Naive thymus-derived CD4-positive, alpha-beta T cell (primary cell): ENCODE measurements at regions not wholly inside any gene's neighbourhood (a gene's known extent, or its start where the extent isn't known, plus 50 kb on each side); places are given as distances from the start of the nearest gene placed in this dataset.

ENCODE experiments used
- ATAC-seq: fragments of 150-1000 bp; cut with Tn5 transposase; 2 replicates; pipeline ENCODE4 v1.10.0; 2021; ENCODE audit warnings: mild to moderate bottlenecking, moderate library complexity
- CTCF ChIA-PET: fragments of 350-600 bp; sonication (Branson Sonifier 250); formaldehyde crosslinking; loops from one replicate; lab custom pipeline; 2021; ENCODE audit warnings: antibody characterized with exemption; lab: Charles Lee
- POLR2A ChIA-PET: fragments of 350-600 bp; sonication (Branson Sonifier 250); formaldehyde crosslinking; loops from one replicate; lab custom pipeline; 2021; ENCODE audit warnings: antibody characterized with exemption, inconsistent platforms; lab: Charles Lee
- DNase-seq, 9 donors: peaks; one replicate each; pipeline versions ENCODE4 v3.0.0 to v3.0.0-alpha.2; 2020 to 2022; ENCODE audit warnings: mixed read lengths in 1 of 9
- H3K27ac ChIP-seq: one replicate; pipeline ENCODE4 v1.7.0; 2013; ENCODE audit warnings: mild to moderate bottlenecking, low read depth, low read length, moderate library complexity
- H3K27me3 ChIP-seq, 2 donors: one replicate each; pipeline ENCODE4 v1.7.0; 2013; ENCODE audit warnings: low read length in 2 of 2, mild to moderate bottlenecking in 2 of 2, moderate library complexity in 2 of 2; ENCODE audit not compliant: control insufficient read depth in 2 of 2, insufficient read depth in 2 of 2
- H3K36me3 ChIP-seq, 3 experiments: 1 replicate in 2 of 3; 2 replicates in 1 of 3; pipeline ENCODE4 v1.7.0; 2013; ENCODE audit warnings: low read length in 3 of 3, mild to moderate bottlenecking in 3 of 3, moderate library complexity in 1 of 3; ENCODE audit not compliant: insufficient read depth in 3 of 3, control insufficient read depth in 2 of 3
- H3K4me1 ChIP-seq, 2 donors: one replicate each; pipeline ENCODE4 v1.7.0; 2013; ENCODE audit warnings: low read length in 2 of 2, mild to moderate bottlenecking in 2 of 2, moderate library complexity in 1 of 2; ENCODE audit not compliant: control insufficient read depth in 2 of 2, insufficient read depth in 2 of 2
- H3K4me3 ChIP-seq: 2 replicates; pipeline ENCODE4 v1.7.0; 2013; ENCODE audit warnings: mild to moderate bottlenecking, low read length
- H3K9me3 ChIP-seq, 3 experiments: 1 replicate in 2 of 3; 2 replicates in 1 of 3; pipeline ENCODE4 v1.7.0; 2013; ENCODE audit warnings: low read length in 3 of 3; ENCODE audit not compliant: control insufficient read depth in 2 of 3
- H3K27ac Mint-ChIP-seq, 9 donors: one replicate each; pipeline ENCODE4 v1.8.0; 2020 to 2022; ENCODE audit warnings: mixed read lengths in 9 of 9, mild to moderate bottlenecking in 8 of 9, moderate library complexity in 5 of 9, inconsistent platforms in 2 of 9
- H3K27me3 Mint-ChIP-seq, 5 donors: one replicate each; pipeline ENCODE4 v1.8.0; 2021 to 2022; ENCODE audit warnings: mixed read lengths in 5 of 5, mild to moderate bottlenecking in 1 of 5
- H3K36me3 Mint-ChIP-seq, 5 donors: one replicate each; pipeline ENCODE4 v1.8.0; 2020 to 2022; ENCODE audit warnings: mixed read lengths in 5 of 5, mild to moderate bottlenecking in 3 of 5, inconsistent platforms in 1 of 5
- H3K4me1 Mint-ChIP-seq, 7 donors: one replicate each; pipeline ENCODE4 v1.8.0; 2020 to 2022; ENCODE audit warnings: mixed read lengths in 7 of 7, mild to moderate bottlenecking in 3 of 7, inconsistent platforms in 1 of 7
- H3K4me3 Mint-ChIP-seq, 10 donors: one replicate each; pipeline ENCODE4 v1.8.0; 2020 to 2022; ENCODE audit warnings: mild to moderate bottlenecking in 10 of 10, mixed read lengths in 10 of 10, moderate library complexity in 6 of 10, inconsistent platforms in 2 of 10
- H3K9me3 Mint-ChIP-seq, 11 donors: one replicate each; pipeline ENCODE4 v1.8.0; 2020 to 2022; ENCODE audit warnings: mixed read lengths in 11 of 11, mild to moderate bottlenecking in 4 of 11, inconsistent platforms in 1 of 11, moderate library complexity in 1 of 11
- intact Hi-C, 2 donors: fragments of 100-400 bp; cut with micrococcal nuclease; formaldehyde crosslinking; loops; one replicate each; pipeline ENCODE4 v1.15.1; 2023

- DNase-seq = no peak
- intact Hi-C loops = no loop called here
- H3K9me3 ChIP-seq = no peaks in the 10 kb centered on the region
- no peaks in the 10 kb centered on the region for H3K27me3 ChIP-seq
- H3K9me3 Mint-ChIP-seq = peaks cover 0 to 2% (median 0%) of the 10 kb centered on the region in 11 donors
- H3K36me3 ChIP-seq = no peaks in the 10 kb centered on the region
- no peaks in the 10 kb centered on the region for H3K4me1 ChIP-seq
- H3K36me3 Mint-ChIP-seq = no peaks in the 10 kb centered on the region
- no peaks in the 10 kb centered on the region for H3K4me1 Mint-ChIP-seq
- ChIA-PET CTCF (no interaction called here), POLR2A (no interaction called here)
- H3K27me3 Mint-ChIP-seq = peaks cover 2 to 32% (median 27%) of the 10 kb centered on the region in 5 donors
- no peak overlapping the region for H3K27ac Mint-ChIP-seq
- no peak overlapping the region for H3K27ac ChIP-seq
- no peak overlapping the region for H3K4me3 Mint-ChIP-seq
- ATAC-seq = no peak
- H3K4me3 ChIP-seq = no peak overlapping the region
Measured at GRCh38 chr10:117615649-117616048, 73.1 kb downstream of the EMX2 start.

DNA sequence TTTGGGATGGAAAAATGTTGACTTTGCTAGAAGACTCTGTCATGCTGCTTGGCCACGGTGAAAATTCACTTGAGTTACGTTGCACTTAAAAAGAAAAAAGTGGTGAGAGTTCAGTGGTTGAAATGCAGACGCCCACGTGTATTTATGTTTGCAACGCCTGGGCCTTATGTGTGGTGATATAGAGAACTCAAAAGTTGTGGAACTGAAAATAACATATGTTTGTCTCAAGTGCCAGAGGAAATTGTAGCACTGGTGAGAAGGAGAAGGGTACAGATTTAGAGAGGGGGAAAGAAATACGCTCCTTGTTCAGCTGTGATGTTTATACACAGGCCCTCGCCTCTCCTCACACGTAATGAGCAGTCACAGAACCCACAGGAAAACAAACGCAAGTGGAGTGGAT, 73.6 kb downstream of the EMX2 start:
- ATAC-seq = no peak
- H3K27me3 ChIP-seq = no peaks in the 10 kb centered on the region
- intact Hi-C loops = no loop called here
- peaks cover 0 to 2% (median 0%) of the 10 kb centered on the region in 11 donors for H3K9me3 Mint-ChIP-seq
- H3K4me3 ChIP-seq = no peak overlapping the region
- no peak overlapping the region for H3K27ac ChIP-seq
- ChIA-PET POLR2A (no interaction called here), CTCF (no interaction called here)
- no peaks in the 10 kb centered on the region for H3K4me1 Mint-ChIP-seq
- no peaks in the 10 kb centered on the region for H3K9me3 ChIP-seq
- no peak for DNase-seq
- H3K27me3 Mint-ChIP-seq = peaks cover 2 to 37% (median 31%) of the 10 kb centered on the region in 5 donors
- H3K4me3 Mint-ChIP-seq = no peak overlapping the region
- no peaks in the 10 kb centered on the region for H3K4me1 ChIP-seq
- no peak overlapping the region for H3K27ac Mint-ChIP-seq
- H3K36me3 Mint-ChIP-seq = no peaks in the 10 kb centered on the region
- H3K36me3 ChIP-seq = no peaks in the 10 kb centered on the region

DNA sequence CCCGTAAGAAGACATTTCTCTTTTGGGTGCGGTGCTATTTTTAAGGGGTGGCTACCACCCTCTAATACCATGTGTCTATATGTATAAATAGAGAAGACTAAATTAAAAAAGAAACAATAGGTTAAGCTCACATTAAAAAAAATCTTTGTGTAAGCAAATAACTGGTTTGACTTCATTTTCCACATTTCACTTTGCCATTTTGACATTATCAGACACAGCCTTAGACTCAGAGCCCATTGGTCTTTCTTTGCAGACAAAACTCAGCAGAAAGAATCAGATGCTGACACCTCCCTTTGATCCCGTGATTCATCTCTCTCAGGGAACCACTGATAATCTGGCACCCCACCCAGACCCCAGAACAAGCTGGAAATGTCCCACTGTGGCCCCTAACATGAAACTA, 74.5 kb downstream of the EMX2 start:
- no peak overlapping the region for H3K27ac Mint-ChIP-seq
- Histone ChIP-seq H3K4me1 (no peaks in the 10 kb centered on the region), H3K27ac (no peak overlapping the region), H3K27me3 (no peaks in the 10 kb centered on the region), H3K9me3 (no peaks in the 10 kb centered on the region), H3K36me3 (no peaks in the 10 kb centered on the region), H3K4me3 (no peak overlapping the region)
- H3K36me3 Mint-ChIP-seq = no peaks in the 10 kb centered on the region
- ChIA-PET POLR2A (no interaction called here), CTCF (no interaction called here)
- intact Hi-C loops = no loop called here
- no peaks in the 10 kb centered on the region for H3K4me1 Mint-ChIP-seq
- peaks cover 0 to 2% (median 0%) of the 10 kb centered on the region in 11 donors for H3K9me3 Mint-ChIP-seq
- DNase-seq (no peak), ATAC-seq (no peak)
- no peak overlapping the region for H3K4me3 Mint-ChIP-seq
- peaks cover 5 to 42% (median 35%) of the 10 kb centered on the region in 5 donors for H3K27me3 Mint-ChIP-seq

- DNase-seq (no peak), ATAC-seq (no peak)
- Mint-ChIP-seq H3K27me3 (peaks cover 5 to 42% (median 36%) of the 10 kb centered on the region in 5 donors), H3K27ac (no peak overlapping the region), H3K36me3 (no peaks in the 10 kb centered on the region), H3K4me1 (no peaks in the 10 kb centered on the region), H3K9me3 (peaks cover 0 to 2% (median 0%) of the 10 kb centered on the region in 11 donors), H3K4me3 (no peak overlapping the region)
- CTCF ChIA-PET = no interaction called here
- no peaks in the 10 kb centered on the region for H3K36me3 ChIP-seq
- intact Hi-C loops = no loop called here
- H3K4me1 ChIP-seq = no peaks in the 10 kb centered on the region
- no peaks in the 10 kb centered on the region for H3K9me3 ChIP-seq
- POLR2A ChIA-PET = no interaction called here
- no peak overlapping the region for H3K4me3 ChIP-seq
- H3K27ac ChIP-seq = no peak overlapping the region
- H3K27me3 ChIP-seq = no peaks in the 10 kb centered on the region
Measured at GRCh38 chr10:117617659-117618058, 75.1 kb downstream of the EMX2 start.

DNA sequence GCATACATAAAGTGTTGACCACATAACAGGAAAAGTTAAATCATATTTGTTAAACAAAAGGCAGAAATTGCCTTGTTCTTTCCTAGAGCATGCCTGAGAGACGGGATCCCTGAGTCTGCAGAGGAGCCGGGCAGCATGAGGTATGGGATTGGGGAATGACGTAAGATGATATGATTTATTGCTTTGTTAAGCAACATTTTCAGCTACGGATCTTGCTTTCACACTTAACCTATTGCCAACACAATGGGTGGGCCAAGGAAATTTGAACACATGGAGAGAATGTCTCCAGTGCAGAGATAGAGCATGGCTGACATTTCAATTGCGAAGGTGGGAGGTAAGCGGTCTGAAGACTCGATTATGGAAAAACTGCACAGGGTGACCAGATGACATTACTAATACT, 76.7 kb downstream of the EMX2 start:
- Mint-ChIP-seq H3K36me3 (no peaks in the 10 kb centered on the region), H3K27me3 (peaks cover 5 to 42% (median 36%) of the 10 kb centered on the region in 5 donors), H3K9me3 (peaks cover 0 to 2% (median 0%) of the 10 kb centered on the region in 11 donors), H3K4me1 (no peaks in the 10 kb centered on the region), H3K27ac (no peak overlapping the region), H3K4me3 (no peak overlapping the region)
- Histone ChIP-seq H3K36me3 (no peaks in the 10 kb centered on the region), H3K27me3 (no peaks in the 10 kb centered on the region), H3K4me3 (no peak overlapping the region), H3K4me1 (no peaks in the 10 kb centered on the region), H3K27ac (no peak overlapping the region), H3K9me3 (no peaks in the 10 kb centered on the region)
- CTCF ChIA-PET = no interaction called here
- intact Hi-C loops = no loop called here
- DNase-seq = no peak
- POLR2A ChIA-PET = no interaction called here
- no peak for ATAC-seq

DNA sequence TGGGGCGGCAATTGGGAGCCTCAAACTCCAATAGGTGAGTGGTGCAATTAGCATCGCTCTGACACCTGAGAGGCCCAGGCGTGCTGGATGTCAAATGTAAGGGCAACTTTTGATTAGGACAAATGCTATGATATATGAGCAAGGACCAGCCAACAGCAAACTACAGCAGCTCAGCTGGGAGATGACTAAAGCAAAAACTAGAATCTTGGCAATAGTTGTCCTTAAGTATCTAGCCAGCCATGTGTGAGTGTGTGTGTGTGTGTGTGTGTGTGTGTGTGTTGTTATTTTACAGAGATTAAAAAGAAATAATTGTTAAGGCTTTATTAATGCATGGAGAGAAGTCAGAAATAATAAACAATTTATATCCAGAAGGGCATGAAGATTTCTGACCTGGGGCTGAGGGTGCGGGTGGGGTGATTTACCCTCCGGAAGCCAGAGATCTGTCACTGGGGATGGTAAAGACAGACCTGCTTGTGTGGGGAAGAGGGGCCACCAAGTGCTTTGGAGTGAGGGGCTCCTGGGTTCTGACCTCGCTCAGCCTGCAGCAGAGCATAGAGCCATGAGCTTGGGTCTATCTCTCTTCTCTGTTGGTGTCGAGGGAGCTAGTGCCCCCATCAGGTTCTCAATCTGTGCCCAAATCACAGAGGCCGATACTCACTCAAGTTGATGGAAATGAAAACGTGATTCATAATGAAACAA, 77.3 kb downstream of the EMX2 start:
- intact Hi-C loops = no loop called here
- Histone ChIP-seq H3K9me3 (no peaks in the 10 kb centered on the region), H3K27me3 (no peaks in the 10 kb centered on the region), H3K4me1 (no peaks in the 10 kb centered on the region), H3K4me3 (no peak overlapping the region), H3K27ac (no peak overlapping the region), H3K36me3 (no peaks in the 10 kb centered on the region)
- ChIA-PET POLR2A (no interaction called here), CTCF (no interaction called here)
- Mint-ChIP-seq H3K27me3 (peaks cover 5 to 38% (median 33%) of the 10 kb centered on the region in 5 donors), H3K4me1 (no peaks in the 10 kb centered on the region), H3K9me3 (peaks cover 0 to 2% (median 0%) of the 10 kb centered on the region in 11 donors), H3K27ac (no peak overlapping the region), H3K4me3 (no peak overlapping the region), H3K36me3 (no peaks in the 10 kb centered on the region)
- ATAC-seq = no peak
- DNase-seq = no peak

- intact Hi-C loops = no loop called here
- Mint-ChIP-seq H3K27ac (no peak overlapping the region), H3K4me3 (no peak overlapping the region), H3K4me1 (no peaks in the 10 kb centered on the region), H3K27me3 (peaks cover 6 to 30% (median 27%) of the 10 kb centered on the region in 5 donors), H3K9me3 (no peaks in the 10 kb centered on the region), H3K36me3 (no peaks in the 10 kb centered on the region)
- no peak overlapping the region for H3K4me3 ChIP-seq
- ChIA-PET POLR2A (no interaction called here), CTCF (no interaction called here)
- H3K27me3 ChIP-seq = no peaks in the 10 kb centered on the region
- DNase-seq = no peak
- H3K36me3 ChIP-seq = no peaks in the 10 kb centered on the region
- H3K27ac ChIP-seq = no peak overlapping the region
- no peak for ATAC-seq
- H3K4me1 ChIP-seq = no peaks in the 10 kb centered on the region
- no peaks in the 10 kb centered on the region for H3K9me3 ChIP-seq
Measured at GRCh38 chr10:117621196-117621595, 78.7 kb downstream of the EMX2 start.
